ENCODE measurements at regions not wholly inside any gene's neighbourhood (a gene's known extent, or its start where the extent isn't known, plus 50 kb on each side); places are given as distances from the start of the nearest gene placed in this dataset.
"Not testable (repeated sequence)": the region's sequence is repeated elsewhere in the genome, so short reads cannot be mapped to it uniquely, and the experiment has no call there.

DNA sequence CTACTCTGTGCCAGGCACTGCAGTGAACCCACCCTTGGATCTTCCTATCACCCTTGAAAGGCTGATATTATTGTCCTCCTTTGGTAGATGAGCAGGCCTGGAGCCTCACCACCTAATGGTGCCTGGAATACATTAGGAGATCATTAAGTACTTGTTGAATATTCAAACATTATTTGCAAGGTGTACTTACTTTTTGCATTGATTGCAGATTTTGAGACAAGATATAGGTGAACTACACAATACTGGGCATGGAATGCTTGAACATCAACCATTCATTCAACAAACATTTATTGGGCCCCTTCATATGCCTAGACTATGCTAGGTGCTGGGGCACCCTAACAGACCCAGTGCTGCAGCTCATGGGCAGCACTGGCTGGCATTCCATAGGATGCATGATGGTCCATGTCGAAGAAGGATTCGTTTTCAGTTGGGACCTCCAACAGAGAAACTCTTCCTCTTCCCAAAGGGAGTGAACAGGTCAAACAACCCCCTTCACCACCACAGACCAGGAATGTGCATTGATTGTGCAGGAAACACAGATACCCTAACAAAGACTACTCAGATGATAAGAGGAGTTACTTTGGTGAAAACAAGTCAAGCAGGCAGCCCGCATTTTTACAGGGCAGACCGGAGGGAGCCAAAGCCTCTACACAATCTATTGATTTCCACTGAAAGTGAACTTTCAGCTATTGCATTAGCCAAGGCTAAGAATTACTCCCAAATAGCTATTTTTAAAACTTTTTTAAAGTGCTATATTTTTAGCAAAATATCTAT lies 149.6 kb upstream of the SH3BP4 start:
- intact Hi-C loops (cut with micrococcal nuclease), result no loop called here

DNA sequence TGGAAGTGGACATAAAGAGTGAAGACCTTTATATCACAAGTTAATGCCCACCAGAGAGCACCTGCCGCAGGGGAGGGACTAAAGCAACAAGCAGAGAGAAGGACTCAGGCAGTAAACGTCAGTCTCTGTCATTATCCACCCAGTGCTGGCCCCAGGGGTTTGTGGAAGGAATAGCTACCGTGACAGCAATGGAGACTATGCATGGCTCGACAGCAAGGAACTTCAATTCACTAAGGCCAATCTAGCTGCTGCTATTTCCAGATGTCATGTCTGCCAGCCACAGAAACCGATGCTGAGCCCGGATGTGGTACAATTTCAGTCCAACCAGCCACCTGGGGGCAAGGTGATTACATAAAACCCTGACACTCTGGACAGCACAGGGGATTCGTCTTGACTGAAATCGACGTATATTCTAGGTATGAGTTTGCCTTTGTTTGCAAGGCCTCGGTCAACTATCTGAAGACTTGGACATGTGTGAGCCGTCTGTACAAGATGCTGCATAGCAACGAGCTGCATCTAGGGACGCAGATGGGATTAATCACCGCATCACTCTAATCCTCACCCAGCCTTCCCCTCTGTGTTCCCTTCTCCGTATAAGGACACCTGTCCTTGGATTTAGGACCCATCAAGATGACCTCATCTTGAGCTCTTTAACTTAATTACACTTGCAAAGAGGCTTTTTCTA lies 154.1 kb upstream of the SH3BP4 start:
- intact Hi-C loops (cut with micrococcal nuclease), result no loop called here

DNA sequence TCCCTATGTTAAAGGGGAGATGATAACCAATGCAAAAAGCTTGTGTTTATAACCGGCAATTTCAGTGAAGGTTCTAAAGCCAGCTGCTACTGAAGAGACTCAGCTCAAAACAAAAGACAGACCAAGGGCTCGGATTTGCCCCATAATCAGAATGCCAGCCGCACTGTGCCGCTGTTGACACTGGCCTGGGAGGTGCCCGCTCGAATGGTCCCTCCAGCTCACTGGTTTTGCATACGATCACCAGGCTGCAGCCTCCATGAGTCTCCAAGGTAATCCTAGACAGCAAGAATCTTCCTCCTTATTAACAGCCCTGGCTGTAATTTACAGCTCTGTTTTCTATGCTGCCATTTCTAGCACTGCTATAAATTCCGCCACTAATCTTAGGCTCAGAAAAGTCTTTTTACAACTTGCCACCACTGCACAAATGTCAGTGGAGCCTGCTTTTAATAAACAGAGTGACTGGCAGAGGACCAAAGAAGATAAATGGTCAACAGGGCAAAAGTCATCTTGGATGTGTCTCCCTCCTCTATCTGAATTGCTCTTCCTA lies 155.7 kb upstream of the SH3BP4 start:
- intact Hi-C loops (cut with micrococcal nuclease), result no loop called here

DNA sequence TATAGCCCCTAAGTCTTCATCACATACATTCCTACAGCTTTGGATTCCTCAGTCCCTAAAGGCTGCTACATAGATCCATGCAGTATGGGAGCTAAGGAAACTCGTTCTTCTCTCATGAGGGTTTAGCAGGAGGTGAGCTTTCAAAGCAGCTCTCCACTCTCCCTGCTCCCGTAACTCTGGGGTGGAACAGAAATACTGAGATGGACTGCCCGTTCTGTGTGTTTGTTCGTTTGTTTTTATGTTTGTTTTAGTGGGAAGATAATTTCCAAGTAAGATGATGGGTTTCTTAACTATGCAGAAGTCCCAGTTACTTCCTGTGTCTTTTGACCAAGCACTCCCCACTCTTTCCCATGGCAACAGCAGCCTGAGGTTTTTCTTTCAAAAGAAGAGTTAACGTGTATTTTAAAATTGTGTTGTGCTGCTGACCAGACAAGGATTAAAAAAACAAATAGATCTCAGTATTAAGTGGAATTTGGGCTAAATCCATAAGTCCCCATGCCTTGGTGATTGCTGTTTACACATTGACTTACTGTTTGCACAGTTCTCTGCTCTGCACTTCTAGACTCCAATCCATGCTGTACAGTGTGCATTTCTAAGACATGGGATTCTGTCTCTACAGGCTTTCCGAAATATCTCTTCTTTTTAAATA lies 156.4 kb upstream of the SH3BP4 start:
- intact Hi-C loops (cut with micrococcal nuclease), result no loop called here

DNA sequence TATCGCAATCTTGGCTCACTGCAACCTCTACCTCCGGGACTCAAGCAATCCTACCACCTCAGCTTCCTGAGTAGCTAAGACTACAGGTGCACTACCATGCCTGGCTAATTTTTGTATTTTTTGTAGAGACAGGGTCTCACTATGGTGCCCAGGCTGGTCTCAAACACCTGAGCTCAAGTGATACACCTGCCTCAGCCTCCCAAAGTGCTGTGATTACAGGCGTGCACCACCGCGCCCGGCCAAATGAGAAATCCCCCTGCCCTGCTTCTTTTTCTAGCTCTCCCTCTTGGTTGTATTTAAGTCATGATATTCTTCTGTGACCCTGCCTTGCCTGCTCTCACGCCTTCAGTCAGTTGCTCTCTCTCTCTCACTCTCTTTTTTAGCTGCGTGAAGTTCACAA lies 157.0 kb upstream of the SH3BP4 start:
- intact Hi-C loops (cut with micrococcal nuclease), result no loop called here

DNA sequence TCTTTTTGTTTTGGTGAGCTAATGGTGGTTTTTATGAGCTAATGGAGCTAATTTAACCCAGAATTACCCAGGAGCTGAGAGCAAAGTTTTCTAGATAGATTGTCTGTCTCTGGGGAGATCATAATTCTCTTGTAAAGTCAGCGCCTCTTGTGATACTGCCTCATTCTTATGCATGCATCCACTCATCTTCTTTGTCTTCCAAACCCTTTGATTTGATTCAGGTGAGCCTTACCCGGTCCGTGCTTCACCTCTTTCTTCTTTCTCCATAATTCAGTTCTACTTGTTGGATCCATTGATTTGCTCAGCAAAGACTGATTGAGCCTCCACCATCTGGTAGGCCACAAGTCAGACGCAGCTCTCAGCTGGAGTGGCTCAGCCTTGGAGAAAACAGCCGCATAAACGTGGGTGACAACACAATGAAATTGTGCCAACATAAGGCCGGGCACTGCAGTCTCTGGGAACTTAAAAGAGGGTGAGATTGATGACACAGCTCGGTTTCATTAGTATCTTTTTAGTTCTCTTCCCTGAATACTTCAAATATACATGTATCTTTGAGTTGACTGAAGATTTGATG lies 158.5 kb upstream of the SH3BP4 start:
- intact Hi-C loops (cut with micrococcal nuclease), result no loop called here

DNA sequence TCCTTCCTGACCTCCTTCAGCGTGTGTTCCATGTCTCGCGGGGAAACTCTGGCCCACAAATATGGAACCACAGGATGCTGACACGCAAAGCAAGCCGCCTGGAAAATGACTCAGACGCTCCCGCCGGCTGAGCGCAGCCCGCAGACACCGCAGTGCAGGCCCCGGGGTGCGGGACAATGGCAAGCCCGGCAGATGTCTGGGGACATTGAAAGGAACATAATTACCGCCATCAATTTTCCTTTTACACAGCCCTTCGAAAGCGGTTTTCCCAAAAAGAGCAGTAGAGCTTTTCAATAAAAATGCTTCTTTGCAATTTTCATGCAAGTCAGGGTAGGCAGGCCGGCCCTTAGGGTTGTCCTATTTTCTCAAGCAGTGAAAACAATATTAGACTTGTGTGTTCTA lies 159.2 kb upstream of the SH3BP4 start:
- intact Hi-C loops (cut with micrococcal nuclease), result no loop called here

DNA sequence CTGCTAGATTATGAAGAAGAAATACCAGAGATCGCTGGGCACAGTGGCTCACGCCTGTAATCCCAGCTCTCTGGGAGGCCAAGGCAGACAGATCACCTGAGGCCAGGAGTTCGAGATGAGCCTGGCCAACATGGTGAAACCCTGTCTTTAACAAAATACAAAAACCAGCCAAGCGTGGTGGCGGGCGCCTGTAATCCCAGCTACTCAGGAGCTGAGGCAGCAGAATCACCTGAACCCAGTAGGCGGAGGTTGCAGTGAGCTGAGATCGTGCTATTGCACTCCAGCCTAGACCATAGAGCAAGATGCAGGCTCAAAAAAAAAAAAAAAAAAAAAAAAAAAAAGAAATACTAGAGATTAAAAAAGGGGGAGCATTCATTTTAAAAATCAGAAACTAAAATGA lies 159.7 kb upstream of the SH3BP4 start:
- intact Hi-C loops (cut with micrococcal nuclease), result not testable (repeated sequence)

DNA sequence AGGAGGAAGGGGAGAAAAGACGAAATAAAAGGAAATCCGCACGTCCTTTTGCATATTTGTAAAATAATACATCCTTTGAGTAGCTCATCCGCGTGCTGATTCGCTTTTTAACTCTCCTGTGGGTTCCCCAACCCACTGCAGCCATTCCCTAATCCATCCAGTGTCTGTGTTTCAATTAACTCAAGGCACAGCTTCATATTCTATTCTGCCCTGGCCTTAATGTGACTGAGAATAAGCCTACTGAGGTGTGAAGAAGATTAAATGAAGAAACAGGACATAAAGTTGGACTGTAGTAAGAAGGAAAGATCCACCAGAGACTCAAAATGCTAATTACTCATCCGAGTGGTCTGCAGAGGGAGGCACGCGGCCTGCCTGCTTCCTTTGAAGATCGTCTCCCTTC lies 161.4 kb upstream of the SH3BP4 start:
- intact Hi-C loops (cut with micrococcal nuclease), result no loop called here

DNA sequence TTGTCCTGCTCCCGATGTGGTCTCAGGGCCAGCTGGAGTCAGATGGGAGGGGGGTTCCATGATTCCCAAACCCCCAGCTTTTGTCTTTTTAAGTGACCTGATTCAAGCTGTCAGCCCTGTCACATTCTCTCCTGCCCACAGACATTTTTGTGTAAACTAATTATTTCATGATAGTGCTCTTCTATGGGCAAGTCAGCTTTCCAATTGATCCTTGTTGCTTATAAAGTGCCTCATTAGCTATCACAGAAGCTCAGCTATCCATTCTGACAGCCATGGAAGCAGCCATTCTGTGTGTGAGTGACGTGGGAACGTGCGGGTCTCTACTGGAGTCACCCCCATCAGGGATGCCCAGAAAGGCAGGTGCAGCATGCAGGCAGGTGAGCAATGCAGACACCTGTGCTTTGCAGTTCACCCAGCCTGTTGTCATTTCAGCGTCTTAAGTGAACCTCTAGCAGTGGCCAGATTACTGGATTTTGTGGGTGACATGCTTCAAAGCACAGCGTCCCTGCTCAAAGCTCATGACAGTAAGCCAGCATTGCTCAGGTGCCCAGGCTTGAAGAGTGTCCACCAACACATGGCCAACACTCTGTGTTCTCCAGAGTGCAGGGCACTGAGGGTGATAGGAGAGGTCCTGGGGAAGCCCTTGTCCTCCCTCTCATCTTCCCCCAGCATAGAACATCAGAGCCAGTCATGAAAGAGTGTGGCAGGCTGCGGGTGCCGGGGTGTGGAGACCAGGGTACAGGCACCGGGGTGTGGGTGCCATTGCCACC lies 162.1 kb upstream of the SH3BP4 start:
- intact Hi-C loops (cut with micrococcal nuclease), result no loop called here

DNA sequence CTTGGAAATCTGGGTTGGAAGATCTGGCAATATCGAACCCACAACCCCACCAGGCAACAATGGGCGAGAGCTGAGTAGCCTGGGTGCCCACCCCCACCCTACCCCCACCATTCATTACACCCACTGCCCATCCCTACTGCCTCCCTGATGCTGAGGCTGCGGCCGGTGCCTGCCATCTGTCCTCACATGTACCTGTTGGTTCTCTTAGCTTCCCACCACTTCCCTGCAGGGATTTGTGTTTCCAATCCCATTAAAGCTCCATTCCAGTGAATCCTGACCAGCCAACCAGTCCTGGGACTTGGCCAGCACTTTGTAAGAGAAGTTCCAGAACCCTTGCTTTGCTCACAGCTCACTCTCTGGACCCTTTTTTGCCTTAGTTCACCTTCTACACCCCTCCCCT lies 163.0 kb upstream of the SH3BP4 start:
- intact Hi-C loops (cut with micrococcal nuclease), result no loop called here

DNA sequence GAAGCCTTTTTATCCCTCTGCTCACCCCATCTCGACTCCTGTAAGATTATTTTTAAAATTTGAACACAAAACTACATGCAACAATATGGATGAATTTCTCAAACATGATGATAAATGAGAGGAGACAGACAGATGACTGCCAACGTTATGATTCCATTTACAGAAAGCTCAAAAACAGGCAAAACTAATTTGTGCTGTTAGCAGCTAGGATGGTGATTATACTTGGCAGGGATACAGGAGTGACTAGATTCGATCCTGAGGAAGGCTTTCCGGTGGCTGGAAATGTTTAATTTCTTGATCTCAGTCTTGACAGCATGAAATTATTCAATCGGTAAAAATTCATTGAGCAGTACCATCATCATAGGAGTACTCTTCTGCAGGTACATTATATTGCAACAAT lies 163.4 kb upstream of the SH3BP4 start:
- intact Hi-C loops (cut with micrococcal nuclease), result no loop called here

DNA sequence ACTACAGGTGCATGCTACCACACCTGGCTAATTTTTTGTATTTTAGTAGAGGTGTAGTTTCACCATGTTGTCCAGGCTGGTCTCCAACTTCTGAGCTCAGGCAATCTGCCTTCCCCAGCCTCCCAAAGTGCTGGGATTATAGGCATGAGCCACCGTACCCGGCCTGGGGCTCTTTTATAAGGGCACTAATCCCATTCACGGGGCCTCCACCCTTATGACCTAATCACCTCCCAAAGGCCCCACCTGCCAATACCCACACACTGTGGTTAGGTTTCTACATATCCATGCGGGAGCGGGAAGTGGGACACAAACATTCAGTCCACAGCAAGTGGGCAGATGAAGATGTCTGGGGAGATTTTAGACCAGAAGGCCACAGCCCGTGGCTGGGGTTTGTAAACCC lies 164.7 kb upstream of the SH3BP4 start:
- intact Hi-C loops (cut with micrococcal nuclease), result no loop called here

DNA sequence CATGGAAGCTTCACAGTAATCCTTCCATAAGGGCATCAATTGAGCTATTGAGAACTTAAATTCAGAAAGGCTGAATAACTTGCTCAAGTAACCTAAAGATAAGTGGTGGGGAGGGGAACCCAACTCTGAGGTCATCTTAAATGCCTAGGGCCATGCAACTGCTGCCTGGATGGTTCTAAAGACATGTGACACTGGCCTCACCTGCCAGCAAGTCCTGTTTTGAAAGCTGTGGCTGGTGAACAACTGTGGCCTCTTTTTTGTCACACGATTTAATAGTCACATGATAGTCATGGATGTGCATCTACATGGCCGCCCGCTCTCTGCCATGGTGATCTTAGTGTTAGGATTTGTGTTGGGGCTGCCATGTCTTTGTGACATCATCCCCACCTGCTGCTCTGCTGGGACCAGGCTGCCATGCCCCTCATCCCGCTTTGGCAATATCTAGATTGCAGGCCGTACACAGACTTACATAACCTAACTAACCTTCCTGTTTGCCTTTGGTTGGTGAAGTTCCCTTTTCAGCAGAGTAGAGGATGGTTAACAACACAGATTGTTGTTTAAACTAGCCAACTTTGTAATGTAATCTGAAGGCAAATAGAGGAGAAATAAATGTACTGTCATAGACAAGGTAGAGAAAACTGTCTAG lies 177.9 kb upstream of the SH3BP4 start:
- intact Hi-C loops (cut with micrococcal nuclease), result no loop called here

DNA sequence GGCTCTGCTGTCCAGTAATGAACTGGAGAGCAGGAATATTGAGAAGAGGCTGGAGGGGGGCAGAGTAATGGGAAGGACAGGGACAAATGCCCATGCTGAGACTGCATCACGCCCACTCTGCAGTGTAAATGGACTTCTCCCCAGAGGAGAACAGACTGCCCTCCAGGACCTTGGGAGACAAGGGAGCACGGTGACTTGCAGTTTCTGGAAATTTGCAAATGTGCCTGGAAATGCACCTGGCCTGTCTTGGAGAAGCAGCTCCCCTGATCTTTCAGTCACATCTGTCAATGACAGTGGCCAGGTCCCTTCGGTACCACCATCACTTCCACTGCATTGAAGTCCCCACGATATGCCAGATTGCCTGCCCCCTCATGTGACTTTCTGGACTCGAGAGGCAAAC lies 178.7 kb upstream of the SH3BP4 start:
- intact Hi-C loops (cut with micrococcal nuclease), result no loop called here

DNA sequence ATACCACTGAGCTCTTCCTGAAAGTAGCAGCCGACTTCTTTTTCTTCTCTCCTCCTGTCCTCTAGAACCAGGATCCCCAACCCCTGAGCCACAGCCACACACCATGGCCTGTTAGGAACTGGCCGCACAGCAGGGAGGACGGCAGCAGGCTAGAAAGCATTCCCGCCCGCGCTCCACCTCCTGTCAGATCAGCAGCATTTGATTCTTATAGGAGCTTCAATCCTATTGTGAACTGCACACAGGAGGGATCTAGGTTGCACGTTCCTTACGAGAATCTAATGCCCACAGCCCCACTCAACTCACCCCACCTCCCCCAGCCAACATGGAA lies 179.1 kb upstream of the SH3BP4 start:
- intact Hi-C loops (cut with micrococcal nuclease), result no loop called here

DNA sequence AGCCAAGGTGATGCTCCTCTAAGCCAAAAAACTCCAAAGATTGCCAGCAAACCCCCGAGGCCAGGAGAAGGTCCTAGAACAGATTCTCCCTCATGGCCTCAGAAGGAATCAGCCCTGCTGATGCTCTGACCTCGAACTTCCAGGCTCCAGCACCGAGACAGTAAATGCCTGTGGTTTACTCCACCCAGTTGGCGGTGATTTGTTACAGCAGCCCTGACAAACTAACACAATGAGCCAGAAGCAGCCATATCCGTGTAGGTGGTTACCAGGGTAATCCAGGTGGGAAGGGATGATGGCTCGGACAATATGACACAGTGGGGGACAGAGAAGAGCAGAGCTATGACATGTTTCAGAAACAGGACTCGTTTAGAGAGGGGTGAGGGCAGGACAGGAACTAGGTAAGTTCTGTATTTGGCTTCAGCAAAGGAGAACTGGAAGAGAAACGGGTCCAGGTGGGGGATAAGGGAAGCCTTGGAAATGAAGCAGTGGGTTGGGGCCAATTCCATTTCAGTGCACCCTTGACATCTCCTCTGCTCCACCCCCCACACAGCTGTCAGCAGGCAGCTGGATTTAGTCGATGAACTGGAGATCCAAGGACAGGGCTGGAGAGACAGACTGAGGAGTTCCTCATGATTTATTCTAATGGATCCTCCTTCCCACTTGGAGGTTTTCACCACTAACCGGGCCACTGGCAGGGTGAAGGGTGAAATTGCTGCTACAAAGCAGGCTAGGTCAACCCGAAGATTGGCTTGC lies 179.7 kb upstream of the SH3BP4 start:
- intact Hi-C loops (cut with micrococcal nuclease), result no loop called here

DNA sequence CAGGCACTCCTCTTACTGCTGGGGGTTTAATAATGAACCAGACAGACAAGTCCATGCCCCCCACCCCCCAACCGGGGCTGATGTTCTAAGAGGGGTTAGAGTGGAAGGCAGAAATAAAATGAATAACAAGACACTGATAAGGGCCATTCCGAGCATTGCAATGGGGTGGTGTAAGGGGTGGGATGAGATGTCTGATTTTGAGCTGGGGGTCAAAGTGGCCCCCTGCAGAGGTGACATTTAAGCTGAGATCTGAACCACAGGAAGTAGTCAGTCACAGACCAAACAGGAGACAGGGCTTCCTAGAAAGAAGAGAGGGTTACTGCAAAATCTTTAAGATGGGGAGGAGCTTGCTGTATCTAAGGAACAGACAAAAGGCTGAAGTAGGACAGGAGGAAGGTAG lies 180.6 kb upstream of the SH3BP4 start:
- intact Hi-C loops (cut with micrococcal nuclease), result no loop called here

DNA sequence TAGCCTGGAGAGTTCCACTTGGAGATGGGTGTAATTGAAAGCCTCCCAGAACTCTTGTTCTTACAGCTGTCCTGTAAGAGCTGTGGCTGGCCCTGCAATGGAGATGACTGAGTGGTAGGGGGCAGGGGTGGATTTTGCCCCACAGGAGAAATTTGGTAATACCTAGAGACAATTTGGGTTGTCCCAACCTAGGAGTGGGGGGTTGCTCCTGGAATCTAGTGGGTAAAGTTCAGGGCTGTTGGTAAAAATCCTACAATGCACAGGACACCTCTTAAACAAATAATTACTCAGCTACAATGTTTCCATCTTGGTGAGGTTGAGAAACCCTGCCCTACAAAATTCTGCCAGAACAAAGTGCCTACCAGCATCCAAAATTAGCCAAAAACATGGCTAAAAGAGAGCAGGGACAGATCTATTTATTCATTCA lies 181.1 kb upstream of the SH3BP4 start:
- intact Hi-C loops (cut with micrococcal nuclease), result no loop called here

DNA sequence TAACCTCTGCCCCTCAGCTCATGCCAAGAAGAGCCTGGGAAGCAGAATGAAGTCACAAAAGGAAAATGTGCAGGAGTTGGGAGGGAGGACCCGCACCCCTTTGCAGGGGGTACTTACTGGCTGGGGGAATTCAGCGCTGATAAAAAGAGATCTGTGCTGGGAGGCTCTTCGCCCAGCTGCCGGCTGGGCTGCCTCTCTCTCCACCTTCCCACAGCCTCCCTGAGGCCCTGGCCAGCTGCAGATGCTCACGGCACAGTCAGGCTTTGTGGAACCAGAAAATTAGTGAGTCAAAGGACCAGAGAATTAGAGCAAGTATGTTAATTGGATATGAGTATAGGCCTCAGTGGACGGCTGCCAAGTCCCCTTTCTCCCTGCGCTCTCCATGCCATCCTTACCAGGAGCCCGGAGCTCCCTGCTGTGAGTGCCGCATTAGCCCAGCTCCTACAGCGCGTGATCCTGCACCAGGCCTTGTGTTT lies 181.7 kb upstream of the SH3BP4 start:
- intact Hi-C loops (cut with micrococcal nuclease), result no loop called here
